ENCODE measurements at regions not wholly inside any gene's neighbourhood (a gene's known extent, or its start where the extent isn't known, plus 50 kb on each side); places are given as distances from the start of the nearest gene placed in this dataset.

GRCh38 chr2:217103752-217104545, 244.1 kb upstream of the TNP1 start:
- TF ChIP-seq, protein P1, sequence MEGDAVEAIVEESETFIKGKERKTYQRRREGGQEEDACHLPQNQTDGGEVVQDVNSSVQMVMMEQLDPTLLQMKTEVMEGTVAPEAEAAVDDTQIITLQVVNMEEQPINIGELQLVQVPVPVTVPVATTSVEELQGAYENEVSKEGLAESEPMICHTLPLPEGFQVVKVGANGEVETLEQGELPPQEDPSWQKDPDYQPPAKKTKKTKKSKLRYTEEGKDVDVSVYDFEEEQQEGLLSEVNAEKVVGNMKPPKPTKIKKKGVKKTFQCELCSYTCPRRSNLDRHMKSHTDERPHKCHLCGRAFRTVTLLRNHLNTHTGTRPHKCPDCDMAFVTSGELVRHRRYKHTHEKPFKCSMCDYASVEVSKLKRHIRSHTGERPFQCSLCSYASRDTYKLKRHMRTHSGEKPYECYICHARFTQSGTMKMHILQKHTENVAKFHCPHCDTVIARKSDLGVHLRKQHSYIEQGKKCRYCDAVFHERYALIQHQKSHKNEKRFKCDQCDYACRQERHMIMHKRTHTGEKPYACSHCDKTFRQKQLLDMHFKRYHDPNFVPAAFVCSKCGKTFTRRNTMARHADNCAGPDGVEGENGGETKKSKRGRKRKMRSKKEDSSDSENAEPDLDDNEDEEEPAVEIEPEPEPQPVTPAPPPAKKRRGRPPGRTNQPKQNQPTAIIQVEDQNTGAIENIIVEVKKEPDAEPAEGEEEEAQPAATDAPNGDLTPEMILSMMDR (IDR thresholded peaks at IDR 0.05; ENCODE audit: low read length, missing control alignments), result no peak
- DNase-seq (ENCODE audit: low read depth), result peak; percentile 33

GRCh38 chr2:217102956-217103355, 243.1 kb upstream of the TNP1 start:
- no peak overlapping the region for H3K4me3 ChIP-seq (replicated peaks; ENCODE audit: low read depth, low read length)
- no peak for DNase-seq (ENCODE audit: low read depth)
- TF ChIP-seq, protein P1 (IDR thresholded peaks at IDR 0.05; ENCODE audit: low read length, missing control alignments), result no peak

More at GRCh38 chr2:217103752-217104545, 244.1 kb upstream of the TNP1 start:
- H3K4me3 ChIP-seq (replicated peaks; ENCODE audit: low read depth, low read length), result no peak overlapping the region

DNA sequence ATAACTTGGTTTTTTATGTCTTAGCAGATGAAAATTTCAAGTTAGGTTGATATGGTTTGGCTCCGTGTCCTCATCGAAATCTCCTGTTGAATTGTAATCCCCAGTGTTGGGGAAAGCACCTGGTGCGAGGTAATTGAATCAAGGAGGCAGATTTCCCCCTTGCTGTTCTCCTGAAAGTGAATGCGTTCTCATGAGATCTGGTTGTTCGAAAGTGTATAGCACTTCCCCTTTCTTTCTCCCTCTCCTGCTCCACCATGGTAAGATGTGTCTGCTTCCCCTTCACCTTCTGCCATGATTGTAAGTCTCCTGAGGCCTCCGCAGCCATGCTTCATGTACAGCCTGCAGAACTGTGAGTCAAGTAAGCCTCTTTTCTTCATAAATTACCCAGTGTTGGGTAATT, 242.1 kb upstream of the TNP1 start:
- H3K4me3 ChIP-seq (replicated peaks; ENCODE audit: low read depth, low read length), result no peak overlapping the region
- TF ChIP-seq, protein P1 (IDR thresholded peaks at IDR 0.05; ENCODE audit: low read length, missing control alignments), result no peak
- no peak for DNase-seq (ENCODE audit: low read depth)

GRCh38 chr2:217099561-217099960, 239.7 kb upstream of the TNP1 start:
- TF ChIP-seq, protein P1 (IDR thresholded peaks at IDR 0.05; ENCODE audit: low read length, missing control alignments), result no peak
- DNase-seq (ENCODE audit: low read depth), result peak; percentile 44

GRCh38 chr2:217098435-217098834, 238.6 kb upstream of the TNP1 start:
- TF ChIP-seq, protein P1 (IDR thresholded peaks at IDR 0.05; ENCODE audit: low read length, missing control alignments), result no peak
- H3K4me3 ChIP-seq (replicated peaks; ENCODE audit: low read depth, low read length), result no peak overlapping the region
- DNase-seq (ENCODE audit: low read depth), result no peak

More at GRCh38 chr2:217099561-217099960, 239.7 kb upstream of the TNP1 start:
- no peak overlapping the region for H3K4me3 ChIP-seq (replicated peaks; ENCODE audit: low read depth, low read length)

DNA sequence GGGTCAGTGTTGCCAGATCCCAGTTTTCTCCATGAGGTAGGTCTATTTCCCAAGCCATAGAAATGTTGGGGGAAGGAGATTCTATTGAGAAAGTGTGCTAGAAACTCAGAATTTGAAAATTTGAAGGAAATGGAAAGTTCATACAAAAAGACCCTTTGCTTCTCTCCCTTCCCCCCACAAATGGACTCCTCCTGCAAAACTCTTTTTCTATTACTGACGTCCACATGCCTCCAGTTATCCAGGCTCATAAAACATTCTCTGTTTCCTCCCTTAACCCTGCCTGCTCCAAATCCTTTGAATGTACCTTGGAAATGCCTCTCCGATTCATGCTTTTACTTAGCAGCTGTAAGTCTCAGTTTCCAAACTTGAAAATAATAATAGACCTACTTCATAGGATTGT, 237.5 kb upstream of the TNP1 start:
- TF ChIP-seq, protein P1 (IDR thresholded peaks at IDR 0.05; ENCODE audit: low read length, missing control alignments), result no peak
- no peak for DNase-seq (ENCODE audit: low read depth)
- H3K4me3 ChIP-seq (replicated peaks; ENCODE audit: low read depth, low read length), result no peak overlapping the region

All from fibroblast of pulmonary artery (primary cell).